Activated CD4-positive, alpha-beta T cell treated with anti-CD3 and anti-CD28 coated beads, Interleukin-2, amount 10 ng/mL, durations not matched to agents 7 days and 5 days (primary cell): ENCODE measurements at regions not wholly inside any gene's neighbourhood (a gene's known extent, or its start where the extent isn't known, plus 50 kb on each side); places are given as distances from the start of the nearest gene placed in this dataset.

Experiments
- CTCF ChIA-PET: fragments of 350-600 bp; sonication (Branson Sonifier 250); formaldehyde crosslinking; loops from one replicate; lab custom pipeline; 2021; ENCODE audit warnings: antibody characterized with exemption; lab: Charles Lee
- POLR2A ChIA-PET: fragments of 350-600 bp; sonication (Branson Sonifier 250); formaldehyde crosslinking; loops from one replicate; lab custom pipeline; 2021; ENCODE audit warnings: antibody characterized with exemption; lab: Charles Lee
- DNase-seq: peaks from one replicate; pipeline ENCODE4 v3.0.0-alpha.2; 2020
- H3K27ac Mint-ChIP-seq: one replicate; pipeline ENCODE4 v1.8.0; 2021; ENCODE audit warnings: mild to moderate bottlenecking, moderate library complexity, mixed read lengths
- H3K27me3 Mint-ChIP-seq: one replicate; pipeline ENCODE4 v1.8.0; 2021; ENCODE audit warnings: mixed read lengths
- H3K36me3 Mint-ChIP-seq: one replicate; pipeline ENCODE4 v1.8.0; 2021; ENCODE audit warnings: low read depth, mixed read lengths
- H3K4me1 Mint-ChIP-seq: one replicate; pipeline ENCODE4 v1.8.0; 2021; ENCODE audit warnings: mixed read lengths
- H3K4me3 Mint-ChIP-seq: one replicate; pipeline ENCODE4 v1.8.0; 2021; ENCODE audit warnings: mild to moderate bottlenecking, moderate library complexity, mixed read lengths
- H3K9me3 Mint-ChIP-seq: one replicate; pipeline ENCODE4 v1.8.0; 2021; ENCODE audit warnings: mixed read lengths

GRCh38 chr16:7017006-7017662, 315.5 kb upstream of the RBFOX1 start:
- DNase-seq = no peak
- ChIA-PET POLR2A (no interaction called here), CTCF (no interaction called here)
- H3K36me3 Mint-ChIP-seq = no peaks in the 10 kb centered on the region
- no peaks in the 10 kb centered on the region for H3K4me1 Mint-ChIP-seq
- H3K27me3 Mint-ChIP-seq = no peaks in the 10 kb centered on the region
- peaks cover 14% of the 10 kb centered on the region for H3K9me3 Mint-ChIP-seq
- H3K4me3 Mint-ChIP-seq = no peak overlapping the region
- no peak overlapping the region for H3K27ac Mint-ChIP-seq

DNA sequence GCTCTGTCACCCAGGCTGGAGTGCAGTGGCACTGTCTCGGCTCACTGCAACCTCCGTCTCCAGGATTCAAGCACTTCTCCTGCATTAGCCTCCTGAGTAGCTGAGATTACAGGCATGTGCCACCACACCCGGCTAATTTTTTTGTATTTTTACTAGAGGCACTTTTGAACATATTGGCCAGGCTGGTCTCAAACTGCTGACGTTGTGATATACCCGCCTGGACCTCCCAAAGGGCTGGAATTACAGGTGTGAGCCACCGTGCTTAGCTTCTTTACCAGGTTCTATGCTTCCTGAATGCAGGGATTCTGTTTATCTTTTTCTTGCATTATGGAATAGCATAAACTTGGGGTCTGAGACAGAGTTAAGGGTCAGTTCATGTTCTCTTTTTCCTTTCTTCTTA, 317.9 kb upstream of the RBFOX1 start:
- POLR2A ChIA-PET = no interaction called here
- CTCF ChIA-PET = no interaction called here
- Mint-ChIP-seq H3K4me3 (no peak overlapping the region), H3K36me3 (no peaks in the 10 kb centered on the region), H3K4me1 (no peaks in the 10 kb centered on the region), H3K27me3 (no peaks in the 10 kb centered on the region), H3K9me3 (peaks cover 22% of the 10 kb centered on the region), H3K27ac (no peak overlapping the region)
- DNase-seq = no peak

DNA sequence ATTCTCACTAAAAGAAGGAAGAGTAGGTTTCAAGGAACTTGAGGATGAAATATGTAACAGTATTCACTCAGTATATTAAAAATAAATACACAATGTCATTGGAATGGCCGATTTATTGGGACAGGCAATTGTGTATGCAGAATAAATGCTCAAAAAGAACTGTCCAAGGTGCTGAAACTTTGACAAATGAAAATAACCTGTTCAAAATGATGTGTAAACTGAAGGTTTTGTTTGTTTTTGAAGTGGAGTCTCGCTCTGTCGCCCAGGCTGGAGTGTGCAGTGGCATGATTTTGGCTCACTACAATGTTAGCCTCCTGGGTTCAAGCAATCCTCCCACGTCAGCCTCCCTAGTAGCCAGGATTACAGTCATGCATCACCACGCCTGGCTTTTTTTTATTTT, 318.7 kb upstream of the RBFOX1 start:
- Mint-ChIP-seq H3K27ac (no peak overlapping the region), H3K4me3 (no peak overlapping the region), H3K36me3 (no peaks in the 10 kb centered on the region), H3K27me3 (no peaks in the 10 kb centered on the region), H3K9me3 (peaks cover 27% of the 10 kb centered on the region), H3K4me1 (no peaks in the 10 kb centered on the region)
- DNase-seq = no peak
- POLR2A ChIA-PET = no interaction called here
- CTCF ChIA-PET = no interaction called here

DNA sequence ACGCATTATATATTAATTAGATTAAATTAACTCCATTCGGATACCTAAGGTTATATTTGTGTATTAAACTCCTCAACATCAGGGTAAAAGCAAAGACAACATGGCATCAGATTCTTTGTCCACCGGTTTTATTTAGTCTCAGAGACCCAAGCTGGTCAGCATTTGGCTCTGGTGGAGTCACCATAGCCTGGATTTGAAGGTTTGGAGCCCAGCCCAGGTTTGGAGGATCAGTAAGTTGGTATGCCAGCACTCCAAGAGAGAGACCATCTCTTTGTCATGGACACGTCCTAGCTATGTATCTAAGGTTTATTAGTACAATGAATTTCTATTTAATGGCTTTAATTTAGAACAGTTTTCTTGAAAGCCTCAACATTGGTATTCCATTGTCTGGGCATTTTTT, 328.4 kb upstream of the RBFOX1 start:
- H3K27me3 Mint-ChIP-seq = no peaks in the 10 kb centered on the region
- no peaks in the 10 kb centered on the region for H3K36me3 Mint-ChIP-seq
- CTCF ChIA-PET = no interaction called here
- no peaks in the 10 kb centered on the region for H3K4me1 Mint-ChIP-seq
- POLR2A ChIA-PET = no interaction called here
- no peak overlapping the region for H3K27ac Mint-ChIP-seq
- peaks cover 18% of the 10 kb centered on the region for H3K9me3 Mint-ChIP-seq
- no peak overlapping the region for H3K4me3 Mint-ChIP-seq
- DNase-seq = no peak

DNA sequence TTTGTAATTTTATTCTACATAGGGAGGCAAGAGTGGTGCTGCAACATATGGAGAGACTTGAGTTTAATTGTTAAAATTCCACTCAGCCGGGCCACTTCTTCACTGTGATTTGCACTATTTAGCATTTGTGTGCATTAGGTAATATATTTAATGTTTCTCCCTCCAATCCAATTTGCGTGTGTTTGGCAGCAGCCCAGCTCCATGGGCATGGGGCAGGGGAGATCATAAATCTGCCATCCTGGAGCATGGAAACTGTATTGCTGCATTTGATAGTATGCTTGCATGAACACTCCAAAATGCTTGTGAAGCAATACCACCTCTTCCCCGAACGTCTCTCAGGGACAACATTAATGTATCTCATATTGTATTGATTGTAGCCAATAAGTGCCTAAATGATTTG, 339.1 kb upstream of the RBFOX1 start:
- ChIA-PET POLR2A (no interaction called here), CTCF (no interaction called here)
- H3K27me3 Mint-ChIP-seq = no peaks in the 10 kb centered on the region
- H3K36me3 Mint-ChIP-seq = no peaks in the 10 kb centered on the region
- no peak overlapping the region for H3K27ac Mint-ChIP-seq
- no peak overlapping the region for H3K4me3 Mint-ChIP-seq
- H3K4me1 Mint-ChIP-seq = no peaks in the 10 kb centered on the region
- DNase-seq = no peak
- peaks cover 7% of the 10 kb centered on the region for H3K9me3 Mint-ChIP-seq

DNA sequence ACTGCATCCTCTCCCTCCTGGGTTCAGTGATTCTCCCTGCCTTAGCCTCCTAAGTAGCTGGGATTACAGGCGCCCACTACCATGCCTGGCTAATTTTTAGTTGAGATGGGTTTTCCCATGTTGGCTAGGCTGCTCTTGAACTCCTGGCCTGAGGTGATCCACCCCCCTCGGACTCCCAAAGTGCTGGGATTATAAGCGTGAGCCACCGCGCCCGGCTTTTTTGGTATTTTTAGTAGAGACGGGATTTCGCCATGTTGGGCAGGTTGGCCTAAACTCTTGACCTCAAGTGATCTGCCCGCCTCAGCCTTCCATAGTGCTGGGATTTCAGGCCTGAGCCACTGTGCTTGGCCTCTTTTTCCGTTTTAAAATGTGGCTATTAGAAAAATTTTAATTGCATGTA, 343.8 kb upstream of the RBFOX1 start:
- Mint-ChIP-seq H3K27ac (no peak overlapping the region), H3K9me3 (peaks cover 10% of the 10 kb centered on the region), H3K4me1 (no peaks in the 10 kb centered on the region), H3K36me3 (no peaks in the 10 kb centered on the region), H3K27me3 (no peaks in the 10 kb centered on the region), H3K4me3 (no peak overlapping the region)
- ChIA-PET CTCF (no interaction called here), POLR2A (no interaction called here)
- no peak for DNase-seq

DNA sequence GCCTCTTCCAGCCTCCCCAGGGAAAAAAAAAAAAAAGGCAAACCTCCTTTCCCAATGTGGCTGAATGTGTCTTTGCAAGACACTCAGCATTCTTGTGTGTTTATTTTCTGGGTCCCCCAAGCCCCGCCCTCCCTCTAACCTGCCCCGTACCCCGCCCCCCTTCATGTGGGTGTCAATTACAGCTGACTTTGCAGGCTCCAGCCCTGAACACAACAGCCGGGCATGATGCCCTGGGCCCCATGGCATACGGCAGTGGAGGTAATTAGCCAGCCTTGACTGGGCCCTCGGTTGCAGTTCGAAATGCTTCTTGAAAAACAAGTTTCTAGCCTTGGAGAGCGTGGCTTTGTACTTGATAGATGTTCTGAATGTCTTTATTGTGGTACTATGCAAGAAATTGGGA, 354.7 kb upstream of the RBFOX1 start:
- Mint-ChIP-seq H3K36me3 (no peaks in the 10 kb centered on the region), H3K4me1 (no peaks in the 10 kb centered on the region), H3K4me3 (no peak overlapping the region), H3K9me3 (no peaks in the 10 kb centered on the region), H3K27me3 (no peaks in the 10 kb centered on the region), H3K27ac (no peak overlapping the region)
- ChIA-PET POLR2A (no interaction called here), CTCF (interaction anchor here (0.7 kb wide), 1 partner anchor 539 kb away, joined by 3 read pairs; no protein-coding TSS in a partner anchor)
- no peak for DNase-seq

- Mint-ChIP-seq H3K36me3 (no peaks in the 10 kb centered on the region), H3K27me3 (no peaks in the 10 kb centered on the region), H3K27ac (no peak overlapping the region), H3K9me3 (peaks cover 1% of the 10 kb centered on the region), H3K4me3 (no peak overlapping the region), H3K4me1 (no peaks in the 10 kb centered on the region)
- DNase-seq = no peak
- CTCF ChIA-PET = no interaction called here
- POLR2A ChIA-PET = no interaction called here
Observed at GRCh38 chr16:6977291-6977690, 355.4 kb upstream of the RBFOX1 start.

GRCh38 chr16:6976716-6977115, 355.9 kb upstream of the RBFOX1 start:
- no peak overlapping the region for H3K4me3 Mint-ChIP-seq
- CTCF ChIA-PET = no interaction called here
- H3K36me3 Mint-ChIP-seq = no peaks in the 10 kb centered on the region
- POLR2A ChIA-PET = no interaction called here
- H3K4me1 Mint-ChIP-seq = no peaks in the 10 kb centered on the region
- DNase-seq = no peak
- H3K27me3 Mint-ChIP-seq = no peaks in the 10 kb centered on the region
- peaks cover 4% of the 10 kb centered on the region for H3K9me3 Mint-ChIP-seq
- no peak overlapping the region for H3K27ac Mint-ChIP-seq

DNA sequence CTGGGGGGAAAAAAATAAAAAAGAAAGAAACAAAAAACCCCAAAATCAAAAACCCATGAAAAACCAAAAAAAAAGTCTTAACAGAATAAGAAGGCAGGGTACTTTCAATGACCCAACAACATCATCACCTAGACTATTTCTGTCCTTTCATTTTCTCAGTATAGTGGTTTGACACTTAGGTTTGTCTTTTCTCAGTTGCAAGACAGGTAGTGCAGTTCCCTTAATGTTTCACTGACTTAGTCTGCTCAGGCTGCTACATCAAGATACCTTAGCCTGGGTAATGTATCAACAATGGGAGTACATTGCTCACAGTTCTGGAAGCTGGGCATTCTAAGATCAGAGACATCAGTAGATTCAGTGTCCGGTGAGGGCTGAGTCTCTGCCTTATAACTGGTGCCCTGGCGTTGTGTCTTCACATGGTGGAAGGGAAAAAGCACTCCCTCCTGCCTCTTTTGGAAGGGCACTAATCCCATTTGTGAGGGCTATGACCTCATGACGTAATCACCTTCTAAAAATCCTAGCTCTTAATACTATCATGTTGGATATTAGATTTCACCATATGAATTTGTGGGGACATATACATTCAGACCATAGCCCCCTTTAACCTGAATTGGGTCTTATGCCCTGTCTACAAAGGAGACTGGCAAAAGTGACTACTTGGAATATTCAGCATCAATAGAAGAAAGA, 362.3 kb upstream of the RBFOX1 start:
- H3K36me3 Mint-ChIP-seq = no peaks in the 10 kb centered on the region
- H3K4me3 Mint-ChIP-seq = no peak overlapping the region
- no peak overlapping the region for H3K27ac Mint-ChIP-seq
- no peak for DNase-seq
- no peaks in the 10 kb centered on the region for H3K27me3 Mint-ChIP-seq
- ChIA-PET POLR2A (no interaction called here), CTCF (no interaction called here)
- H3K4me1 Mint-ChIP-seq = no peaks in the 10 kb centered on the region
- peaks cover 6% of the 10 kb centered on the region for H3K9me3 Mint-ChIP-seq

- ChIA-PET CTCF (no interaction called here), POLR2A (no interaction called here)
- H3K36me3 Mint-ChIP-seq = no peaks in the 10 kb centered on the region
Observed at GRCh38 chr16:6969594-6969993, 363.1 kb upstream of the RBFOX1 start.

GRCh38 chr16:6967796-6968320, 364.8 kb upstream of the RBFOX1 start:
- peaks cover 11% of the 10 kb centered on the region for H3K9me3 Mint-ChIP-seq
- no peaks in the 10 kb centered on the region for H3K27me3 Mint-ChIP-seq
- H3K36me3 Mint-ChIP-seq = no peaks in the 10 kb centered on the region
- H3K27ac Mint-ChIP-seq = no peak overlapping the region
- ChIA-PET CTCF (no interaction called here), POLR2A (no interaction called here)
- no peak overlapping the region for H3K4me3 Mint-ChIP-seq
- no peak for DNase-seq
- no peaks in the 10 kb centered on the region for H3K4me1 Mint-ChIP-seq

More at GRCh38 chr16:6969594-6969993, 363.1 kb upstream of the RBFOX1 start:
- Mint-ChIP-seq H3K9me3 (peaks cover 6% of the 10 kb centered on the region), H3K27me3 (no peaks in the 10 kb centered on the region), H3K4me1 (no peaks in the 10 kb centered on the region), H3K27ac (no peak overlapping the region), H3K4me3 (no peak overlapping the region)
- no peak for DNase-seq

DNA sequence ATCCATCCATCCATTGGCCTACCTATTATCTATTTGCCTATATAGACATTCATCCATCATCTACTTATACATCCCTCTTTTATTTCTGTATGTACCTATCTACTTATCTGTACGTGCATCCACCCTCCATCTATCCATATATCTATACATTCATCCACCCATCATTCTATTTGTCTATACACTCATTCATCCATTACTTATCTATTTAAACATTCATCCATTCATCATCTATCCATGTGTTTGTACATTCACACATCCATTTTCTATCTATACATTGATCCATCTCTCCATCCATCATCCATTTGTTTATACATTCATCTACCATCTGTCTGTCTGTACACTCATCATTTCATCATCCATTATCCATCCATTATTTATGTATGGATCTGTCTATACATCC, 365.7 kb upstream of the RBFOX1 start:
- POLR2A ChIA-PET = no interaction called here
- no peaks in the 10 kb centered on the region for H3K27me3 Mint-ChIP-seq
- DNase-seq = no peak
- H3K9me3 Mint-ChIP-seq = peaks cover 7% of the 10 kb centered on the region
- H3K4me1 Mint-ChIP-seq = no peaks in the 10 kb centered on the region
- H3K27ac Mint-ChIP-seq = no peak overlapping the region
- CTCF ChIA-PET = no interaction called here
- H3K36me3 Mint-ChIP-seq = no peaks in the 10 kb centered on the region
- no peak overlapping the region for H3K4me3 Mint-ChIP-seq

GRCh38 chr16:6964679-6965078, 368.0 kb upstream of the RBFOX1 start:
- Mint-ChIP-seq H3K36me3 (no peaks in the 10 kb centered on the region), H3K4me3 (no peak overlapping the region), H3K27ac (no peak overlapping the region), H3K4me1 (no peaks in the 10 kb centered on the region), H3K27me3 (no peaks in the 10 kb centered on the region), H3K9me3 (peaks cover 10% of the 10 kb centered on the region)
- ChIA-PET CTCF (no interaction called here), POLR2A (no interaction called here)
- DNase-seq = no peak
